Mucosa of rectum (tissue), 2 donors: ENCODE measurements at regions not wholly inside any gene's neighbourhood (a gene's known extent, or its start where the extent isn't known, plus 50 kb on each side); places are given as distances from the start of the nearest gene placed in this dataset.

ENCODE experiments used
- H3K27ac ChIP-seq, 2 donors: one replicate each; pipeline ENCODE4 v1.7.0; 2013; ENCODE audit warnings: inconsistent platforms in 2 of 2, low read depth in 2 of 2, low read length in 2 of 2
- H3K27me3 ChIP-seq, 2 donors: one replicate each; pipeline ENCODE4 v1.7.0; 2013; ENCODE audit warnings: low read length in 2 of 2; ENCODE audit not compliant: control insufficient read depth in 2 of 2, insufficient read depth in 2 of 2
- H3K36me3 ChIP-seq, 2 donors: one replicate each; pipeline ENCODE4 v1.7.0; 2013; ENCODE audit warnings: low read length in 2 of 2; ENCODE audit not compliant: control insufficient read depth in 2 of 2, insufficient read depth in 2 of 2
- H3K4me1 ChIP-seq, 2 donors: one replicate each; pipeline ENCODE4 v1.7.0; 2013; ENCODE audit warnings: low read length in 2 of 2, mild to moderate bottlenecking in 1 of 2; ENCODE audit not compliant: control insufficient read depth in 2 of 2, insufficient read depth in 2 of 2
- H3K4me3 ChIP-seq, 2 donors: one replicate each; pipeline ENCODE4 v1.7.0; 2013; ENCODE audit warnings: low read length in 2 of 2
- H3K9ac ChIP-seq, 2 donors: one replicate each; pipeline ENCODE4 v1.7.0; 2013; ENCODE audit warnings: low read length in 2 of 2, low read depth in 1 of 2, mild to moderate bottlenecking in 1 of 2
- H3K9me3 ChIP-seq, 2 donors: one replicate each; pipeline ENCODE4 v1.7.0; 2013; ENCODE audit warnings: low read length in 2 of 2; ENCODE audit not compliant: control insufficient read depth in 2 of 2
- donor health status: healthy.
- donor health status: Normal muscosa, but diverticular disease.

- H3K27ac ChIP-seq: no peak overlapping the region
- no peaks in the 10 kb centered on the region for H3K27me3 ChIP-seq
- no peaks in the 10 kb centered on the region for H3K36me3 ChIP-seq
- no peak overlapping the region for H3K9ac ChIP-seq
- H3K9me3 ChIP-seq: no peaks in the 10 kb centered on the region
- H3K4me3 ChIP-seq: no peak overlapping the region
- no peaks in the 10 kb centered on the region for H3K4me1 ChIP-seq
Observed at GRCh38 chr11:91837411-91838330, 386.9 kb upstream of the FAT3 start.

GRCh38 chr11:91835051-91835560 lies 389.5 kb upstream of the FAT3 start:
- no peak overlapping the region for H3K27ac ChIP-seq
- H3K4me1 ChIP-seq: no peaks in the 10 kb centered on the region
- H3K36me3 ChIP-seq: no peaks in the 10 kb centered on the region
- no peaks in the 10 kb centered on the region for H3K27me3 ChIP-seq
- no peaks in the 10 kb centered on the region for H3K9me3 ChIP-seq
- H3K4me3 ChIP-seq: no peak overlapping the region
- H3K9ac ChIP-seq: no peak overlapping the region

DNA sequence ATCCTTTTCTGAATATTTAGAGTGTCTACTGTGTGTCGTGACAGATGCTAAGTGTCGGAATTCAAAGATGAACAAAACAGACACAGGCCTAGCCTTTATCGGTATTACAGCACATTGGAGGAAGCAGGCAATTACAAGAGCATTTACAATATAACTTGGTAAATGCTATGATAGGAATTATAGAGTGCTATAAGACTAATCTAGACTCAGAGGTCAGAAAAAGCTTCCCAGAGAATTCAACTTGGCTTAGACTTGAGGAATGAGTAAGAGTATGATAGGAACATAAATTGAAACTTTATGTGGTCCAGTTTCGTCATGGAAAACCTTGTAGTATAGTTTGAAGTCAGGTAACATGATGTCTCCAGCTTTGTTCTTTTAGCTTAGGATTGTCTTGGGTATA lies 395.7 kb upstream of the FAT3 start:
- H3K36me3 ChIP-seq: no peaks in the 10 kb centered on the region
- H3K27ac ChIP-seq: no peak overlapping the region
- H3K4me1 ChIP-seq: no peaks in the 10 kb centered on the region
- H3K9ac ChIP-seq: no peak overlapping the region
- no peak overlapping the region for H3K4me3 ChIP-seq
- H3K9me3 ChIP-seq: no peaks in the 10 kb centered on the region
- no peaks in the 10 kb centered on the region for H3K27me3 ChIP-seq

- H3K4me1 ChIP-seq: no peaks in the 10 kb centered on the region
- no peak overlapping the region for H3K27ac ChIP-seq
Observed at GRCh38 chr11:91825777-91826176, 398.8 kb upstream of the FAT3 start.

DNA sequence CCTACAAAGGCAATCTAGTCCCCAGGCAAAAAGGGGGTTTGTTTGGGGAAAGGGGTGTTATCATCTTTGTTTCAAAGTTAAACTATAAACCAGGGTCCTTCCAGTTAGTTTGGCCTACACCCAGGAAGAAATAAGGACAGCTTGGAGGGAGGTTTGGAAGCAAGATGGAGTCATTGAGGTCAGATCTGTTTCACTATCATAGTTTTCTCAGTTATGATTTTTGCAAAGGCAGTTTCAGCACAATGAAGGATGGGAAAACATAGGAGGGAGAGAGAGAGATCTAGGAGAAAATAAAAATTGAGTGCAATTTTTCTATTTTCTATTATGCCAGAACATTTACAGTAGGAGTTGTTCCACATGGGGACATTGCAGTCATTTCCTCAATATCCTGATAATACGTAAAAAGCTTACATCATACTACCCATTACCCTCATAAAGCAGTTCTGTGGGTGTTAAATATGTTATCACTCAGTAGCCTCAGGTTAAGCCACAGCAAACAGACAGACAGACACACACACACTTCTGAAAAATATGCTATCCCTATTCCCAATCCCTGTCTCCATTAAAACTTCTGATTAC lies 401.3 kb upstream of the FAT3 start:
- no peaks in the 10 kb centered on the region for H3K9me3 ChIP-seq
- no peak overlapping the region for H3K9ac ChIP-seq
- H3K36me3 ChIP-seq: no peaks in the 10 kb centered on the region
- no peak overlapping the region for H3K4me3 ChIP-seq
- H3K27ac ChIP-seq: no peak overlapping the region
- no peaks in the 10 kb centered on the region for H3K4me1 ChIP-seq
- H3K27me3 ChIP-seq: no peaks in the 10 kb centered on the region

More at GRCh38 chr11:91825777-91826176, 398.8 kb upstream of the FAT3 start:
- H3K9me3 ChIP-seq: no peaks in the 10 kb centered on the region
- no peaks in the 10 kb centered on the region for H3K36me3 ChIP-seq
- H3K4me3 ChIP-seq: no peak overlapping the region
- no peak overlapping the region for H3K9ac ChIP-seq
- H3K27me3 ChIP-seq: no peaks in the 10 kb centered on the region

GRCh38 chr11:91822805-91823204 lies 401.8 kb upstream of the FAT3 start:
- Histone ChIP-seq H3K36me3 (no peaks in the 10 kb centered on the region), H3K27ac (no peak overlapping the region), H3K9ac (no peak overlapping the region), H3K9me3 (no peaks in the 10 kb centered on the region), H3K4me1 (no peaks in the 10 kb centered on the region), H3K27me3 (no peaks in the 10 kb centered on the region), H3K4me3 (no peak overlapping the region)

- H3K4me1 ChIP-seq: no peaks in the 10 kb centered on the region
- no peak overlapping the region for H3K27ac ChIP-seq
- H3K9me3 ChIP-seq: no peaks in the 10 kb centered on the region
- H3K27me3 ChIP-seq: no peaks in the 10 kb centered on the region
- no peaks in the 10 kb centered on the region for H3K36me3 ChIP-seq
- H3K4me3 ChIP-seq: no peak overlapping the region
- no peak overlapping the region for H3K9ac ChIP-seq
Observed at GRCh38 chr11:91820709-91821108, 403.9 kb upstream of the FAT3 start.

DNA sequence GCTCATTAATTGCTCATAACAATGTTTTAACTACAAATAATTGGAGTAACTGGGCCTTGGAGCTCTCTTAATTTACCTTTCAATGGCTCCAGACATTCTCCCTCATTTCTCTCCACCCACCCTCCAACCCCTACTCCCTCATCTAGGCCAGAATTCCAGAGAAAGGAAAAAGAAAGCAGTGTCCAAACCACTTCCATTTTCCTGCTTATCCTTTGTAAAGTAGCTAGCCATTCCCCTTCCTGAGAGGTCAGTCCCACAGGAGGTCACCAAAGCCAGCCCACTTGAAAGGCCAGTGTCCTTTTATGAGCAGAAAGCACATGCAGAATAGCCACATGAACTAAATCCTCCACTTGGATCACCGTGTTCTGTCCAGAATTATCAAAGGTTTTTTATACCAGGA lies 404.8 kb upstream of the FAT3 start:
- Histone ChIP-seq H3K27me3 (no peaks in the 10 kb centered on the region), H3K9me3 (no peaks in the 10 kb centered on the region), H3K36me3 (no peaks in the 10 kb centered on the region), H3K4me3 (no peak overlapping the region), H3K27ac (no peak overlapping the region), H3K9ac (no peak overlapping the region), H3K4me1 (no peaks in the 10 kb centered on the region)

DNA sequence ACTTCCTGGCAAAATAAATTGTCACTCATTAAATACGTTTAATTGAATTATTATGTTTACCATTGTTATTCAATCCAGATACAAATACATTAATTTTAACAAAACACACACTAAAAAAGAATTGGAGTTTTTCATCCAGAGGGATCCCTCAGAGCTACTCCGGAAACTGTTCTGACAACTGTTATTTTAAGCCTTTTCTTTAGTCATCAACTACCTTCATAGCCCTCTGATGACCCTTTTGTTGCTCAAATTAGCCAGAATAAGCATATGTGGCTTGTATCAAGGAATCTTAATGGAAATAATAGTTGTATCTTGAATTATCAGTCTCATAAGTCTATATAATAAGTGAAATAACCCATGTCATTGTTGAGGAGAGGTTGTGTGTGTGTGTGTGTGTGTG lies 405.4 kb upstream of the FAT3 start:
- Histone ChIP-seq H3K4me1 (no peaks in the 10 kb centered on the region), H3K27ac (no peak overlapping the region), H3K36me3 (no peaks in the 10 kb centered on the region), H3K9ac (no peak overlapping the region), H3K9me3 (no peaks in the 10 kb centered on the region), H3K27me3 (no peaks in the 10 kb centered on the region), H3K4me3 (no peak overlapping the region)

- H3K36me3 ChIP-seq: no peaks in the 10 kb centered on the region
- no peak overlapping the region for H3K27ac ChIP-seq
- no peaks in the 10 kb centered on the region for H3K27me3 ChIP-seq
- no peaks in the 10 kb centered on the region for H3K4me1 ChIP-seq
- H3K9ac ChIP-seq: no peak overlapping the region
- no peaks in the 10 kb centered on the region for H3K9me3 ChIP-seq
- H3K4me3 ChIP-seq: no peak overlapping the region
Observed at GRCh38 chr11:91817996-91818395, 406.6 kb upstream of the FAT3 start.
